NCI-H1436 (cell line): ENCODE measurements at regions not wholly inside any gene's neighbourhood (a gene's known extent, or its start where the extent isn't known, plus 50 kb on each side); places are given as distances from the start of the nearest gene placed in this dataset.

Experiments
- DNase-seq: peaks from one replicate; lab custom pipeline; 2025; lab: John Stamatoyannopoulos, UW

GRCh38 chr3:23152989-23153388 is 50.1 kb upstream of the UBE2E2 start:
- DNase-seq, result no peak
